ENCODE measurements at regions not wholly inside any gene's neighbourhood (a gene's known extent, or its start where the extent isn't known, plus 50 kb on each side); places are given as distances from the start of the nearest gene placed in this dataset.
A peak's percentile ranks its signal among the peaks of the same experiment; 100 is the strongest.
"Not testable (repeated sequence)": the region's sequence is repeated elsewhere in the genome, so short reads cannot be mapped to it uniquely, and the experiment has no call there.

DNA sequence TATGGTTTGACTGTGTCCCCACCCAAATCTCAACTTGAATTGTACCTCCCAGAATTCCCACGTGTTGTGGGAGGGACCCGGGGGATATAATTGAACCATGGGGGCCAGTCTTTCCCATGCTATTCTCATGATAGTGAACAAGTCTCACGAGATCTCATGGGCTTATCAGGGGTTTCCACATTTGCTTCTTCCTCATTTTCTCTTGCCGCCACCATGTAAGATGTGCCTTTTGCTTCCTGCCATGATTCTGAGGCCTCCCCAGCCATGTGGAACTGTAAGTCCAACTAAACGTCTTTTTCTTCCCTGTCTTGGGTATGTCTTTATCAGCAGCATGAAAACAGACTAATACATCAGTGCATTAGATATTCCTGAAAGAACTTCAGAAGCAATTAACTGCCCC lies 177.7 kb upstream of the PRSS58 start:
- not testable (repeated sequence) for DNase-seq

DNA sequence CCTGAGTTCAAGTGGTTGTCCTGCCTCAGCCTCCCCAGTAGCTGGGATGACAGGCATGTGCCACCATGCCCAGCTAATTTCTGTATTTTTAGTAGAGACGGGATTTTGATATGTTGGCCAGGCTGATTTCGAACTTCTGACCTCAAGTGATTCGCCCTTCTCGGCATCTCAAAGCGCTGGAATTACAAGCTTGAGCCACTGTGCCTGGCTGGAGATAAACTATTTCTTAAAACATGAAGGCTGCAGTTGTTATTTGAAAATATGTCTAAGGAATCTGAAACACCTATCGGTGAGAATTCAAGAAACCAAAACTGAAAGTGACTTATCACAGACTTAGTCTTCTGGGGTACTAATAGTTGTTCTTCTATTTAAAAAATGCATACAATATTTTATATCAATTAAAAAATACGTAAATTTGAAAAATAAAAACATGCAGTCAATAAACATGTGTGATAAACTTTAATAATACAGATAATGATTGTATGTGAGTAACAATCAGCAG lies 176.9 kb upstream of the PRSS58 start:
- no peak for DNase-seq

DNA sequence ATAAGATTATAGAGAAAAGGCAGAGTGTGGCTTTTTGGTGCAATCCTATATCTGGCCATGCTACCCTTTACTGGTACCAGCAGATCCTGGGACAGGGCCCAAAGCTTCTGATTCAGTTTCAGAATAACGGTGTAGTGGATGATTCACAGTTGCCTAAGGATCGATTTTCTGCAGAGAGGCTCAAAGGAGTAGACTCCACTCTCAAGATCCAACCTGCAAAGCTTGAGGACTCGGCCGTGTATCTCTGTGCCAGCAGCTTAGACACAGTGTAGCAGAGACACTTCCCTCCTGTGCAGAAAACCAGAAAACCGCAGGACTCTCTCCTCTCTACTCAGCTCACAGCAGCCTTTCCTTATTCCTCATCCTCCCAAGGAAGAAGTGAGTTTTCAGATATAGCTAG lies 176.3 kb upstream of the PRSS58 start:
- not testable (repeated sequence) for DNase-seq

DNA sequence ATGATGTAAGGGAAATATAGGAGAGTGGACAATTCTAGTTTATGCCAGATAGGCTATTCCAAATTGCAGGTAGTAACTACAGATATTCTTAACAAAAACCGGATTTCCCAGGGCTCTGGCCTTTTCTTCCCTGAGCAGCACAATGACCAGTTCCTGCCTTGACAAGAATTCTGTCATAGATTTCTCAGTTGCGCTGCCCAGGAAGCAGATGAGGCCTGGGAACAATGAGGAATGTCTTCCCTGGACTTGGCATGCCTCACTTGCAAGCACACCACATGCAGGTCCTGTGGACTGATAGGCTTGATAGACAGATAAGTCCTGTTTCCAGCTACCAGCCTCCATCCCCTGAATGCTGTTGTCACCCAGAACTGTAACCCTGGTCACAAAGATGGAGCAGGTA lies 174.5 kb upstream of the PRSS58 start:
- DNase-seq = no peak

DNA sequence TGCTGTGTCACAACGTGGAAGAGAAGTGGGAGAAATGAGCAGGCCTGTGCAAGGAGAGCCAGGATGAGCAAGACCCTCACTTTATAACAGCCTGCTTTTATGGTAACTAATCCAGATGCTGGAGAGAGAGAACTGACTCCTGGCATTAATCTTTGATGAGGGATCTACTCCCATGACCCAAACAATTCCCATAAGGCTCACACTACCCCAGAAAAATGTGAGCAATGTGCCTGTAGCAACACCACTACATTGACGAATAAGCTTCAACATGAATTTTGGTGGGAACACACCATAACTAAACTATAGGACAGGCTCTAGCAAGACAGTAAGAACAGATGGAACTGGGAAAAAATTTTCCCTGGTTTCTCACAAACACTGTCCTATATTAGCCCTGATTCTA lies 173.6 kb upstream of the PRSS58 start:
- no peak for DNase-seq

DNA sequence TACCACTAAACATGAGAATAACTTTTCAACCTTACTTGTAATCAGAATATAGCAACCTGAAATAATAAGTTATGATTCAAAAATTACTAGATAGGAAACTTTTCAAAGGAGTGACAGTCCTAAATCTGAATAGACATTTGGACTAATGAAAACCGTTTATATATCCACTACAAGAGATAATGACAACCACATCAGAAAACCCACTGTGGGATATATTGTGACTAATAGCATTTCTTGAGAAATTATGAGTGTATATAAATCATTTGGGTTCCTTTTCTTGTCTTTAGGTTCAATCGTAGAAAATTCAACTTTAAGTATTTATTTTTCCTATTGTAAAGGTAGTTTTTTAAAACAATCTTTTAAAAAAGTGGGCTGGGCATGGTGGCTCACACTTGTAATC lies 170.2 kb upstream of the PRSS58 start:
- DNase-seq = no peak

DNA sequence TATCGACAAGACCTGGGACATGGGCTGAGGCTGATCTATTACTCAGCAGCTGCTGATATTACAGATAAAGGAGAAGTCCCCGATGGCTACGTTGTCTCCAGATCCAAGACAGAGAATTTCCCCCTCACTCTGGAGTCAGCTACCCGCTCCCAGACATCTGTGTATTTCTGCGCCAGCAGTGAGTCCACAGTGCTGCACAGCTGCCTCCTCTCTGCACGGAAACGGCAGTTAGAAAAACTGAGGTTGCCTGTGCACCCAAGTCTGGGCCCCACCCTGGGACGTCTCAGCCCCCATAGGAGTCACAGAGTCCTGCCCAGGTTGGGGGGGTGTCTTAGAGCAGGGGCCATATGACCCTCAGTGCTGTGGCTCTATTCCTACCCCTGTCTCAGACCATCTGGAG lies 167.4 kb upstream of the PRSS58 start:
- DNase-seq = no peak

DNA sequence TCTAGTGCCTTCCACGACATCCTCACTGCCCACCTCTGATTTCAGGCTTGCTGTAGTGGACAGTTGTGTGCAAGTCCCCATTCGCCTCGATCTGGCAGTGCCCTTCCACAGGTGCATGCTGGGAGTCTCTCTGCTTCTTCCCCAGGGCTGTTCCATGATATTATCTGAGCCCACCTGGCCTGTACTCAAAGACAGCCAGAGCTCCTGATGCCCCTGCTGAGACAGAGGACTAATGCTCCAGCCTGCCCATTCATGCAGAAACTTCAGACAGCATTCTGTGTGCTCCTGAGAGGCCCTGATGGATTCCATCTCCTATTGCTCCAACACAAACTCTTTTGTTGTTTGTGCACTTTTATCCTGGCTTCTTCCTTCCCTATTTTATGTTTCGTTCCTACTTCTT lies 164.8 kb upstream of the PRSS58 start:
- no peak for DNase-seq

DNA sequence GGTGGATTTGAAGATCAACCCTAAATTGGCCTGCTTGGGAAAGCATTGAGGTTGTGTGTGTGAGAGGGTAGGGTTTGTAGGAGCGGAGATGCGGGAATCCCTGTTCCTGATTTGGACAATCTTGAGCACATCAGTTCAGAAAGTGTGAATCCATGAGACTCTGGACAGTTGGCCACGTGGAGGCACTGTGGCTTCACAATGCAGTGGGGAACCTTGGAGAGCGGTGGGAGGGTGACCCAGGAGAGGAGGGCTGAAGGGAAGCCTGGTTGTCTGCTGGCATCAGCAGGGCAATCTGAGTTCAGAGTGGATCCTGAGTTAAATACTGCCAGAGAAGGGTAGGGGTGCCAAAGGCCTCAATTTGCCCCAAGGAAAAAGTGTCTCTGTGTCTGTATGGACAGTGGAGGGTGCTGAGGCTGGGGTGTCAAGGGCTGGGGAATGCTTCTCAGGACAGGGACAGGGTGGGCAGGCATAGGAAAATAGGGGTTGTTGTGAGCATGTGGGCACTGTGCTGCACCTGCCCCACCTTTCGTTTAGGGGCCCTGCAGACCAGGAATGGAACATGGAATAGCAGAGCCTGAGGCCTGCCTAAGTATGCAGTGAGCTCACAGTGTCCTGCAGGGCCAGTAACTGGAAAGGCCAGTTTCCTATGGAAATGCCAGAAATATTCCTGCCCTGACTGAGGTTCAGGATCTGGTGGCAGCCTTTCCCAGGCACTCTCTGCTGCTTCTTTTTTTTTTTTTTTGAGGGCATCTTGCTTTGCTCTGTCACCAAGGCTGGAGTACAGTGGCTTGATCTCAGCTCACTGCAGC lies 162.9 kb upstream of the PRSS58 start:
- no peak for DNase-seq

DNA sequence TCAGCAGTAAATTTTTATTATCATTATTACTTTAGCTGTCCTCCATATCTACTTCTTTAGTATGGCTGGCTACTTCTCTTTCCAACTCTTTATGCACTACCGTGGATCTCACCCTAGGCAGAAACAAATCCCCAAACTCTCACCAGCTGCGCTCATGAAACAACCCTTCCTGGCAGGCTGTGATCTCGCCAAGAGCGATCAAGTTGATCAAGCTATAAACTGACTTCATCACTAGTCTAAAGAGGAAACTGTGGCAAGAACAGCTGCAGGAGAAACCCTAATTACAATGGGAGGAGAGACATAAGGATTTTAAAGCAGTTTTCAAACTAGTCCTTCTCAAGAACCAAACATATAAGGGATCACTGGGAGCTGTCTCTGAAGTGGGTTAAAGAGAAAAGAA lies 160.5 kb upstream of the PRSS58 start:
- no peak for DNase-seq

DNA sequence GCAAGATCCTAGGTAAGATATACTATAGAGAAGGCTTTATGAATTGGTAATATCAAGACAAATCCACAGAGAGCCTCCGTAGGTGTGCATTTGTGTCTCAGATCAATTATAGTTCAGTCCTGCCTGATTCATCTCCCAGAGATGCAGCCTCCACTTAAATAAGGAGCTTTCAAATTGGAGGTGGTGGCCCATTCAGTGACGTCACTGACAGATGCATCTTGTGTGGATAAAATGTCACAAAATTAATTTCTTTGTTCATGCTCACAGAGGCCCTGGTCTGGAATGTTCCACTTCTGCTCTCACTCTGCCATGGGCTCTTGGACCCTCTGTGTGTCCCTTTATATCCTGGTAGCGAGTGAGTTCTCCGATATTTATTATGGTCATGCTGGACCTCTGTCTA lies 157.1 kb upstream of the PRSS58 start:
- no peak for DNase-seq

DNA sequence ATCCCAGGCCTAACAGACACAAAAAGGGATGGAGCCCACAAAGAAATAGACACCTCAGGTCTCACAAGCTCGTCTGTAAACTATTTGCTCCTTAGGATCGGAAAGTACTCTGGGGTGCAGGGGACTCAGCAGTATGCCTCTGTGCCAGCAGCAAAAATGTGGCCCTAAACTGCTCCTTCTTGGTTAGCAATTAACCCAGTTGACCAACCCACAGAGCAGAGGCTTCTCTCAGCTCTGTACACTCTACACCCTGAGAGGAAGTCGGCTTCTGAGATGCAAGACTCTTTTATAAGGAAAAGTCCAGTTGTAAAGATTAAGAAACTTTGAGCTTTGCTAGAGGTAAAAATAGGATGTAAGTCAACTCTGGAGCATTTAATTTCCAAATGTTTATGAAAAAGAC lies 156.3 kb upstream of the PRSS58 start:
- no peak for DNase-seq

DNA sequence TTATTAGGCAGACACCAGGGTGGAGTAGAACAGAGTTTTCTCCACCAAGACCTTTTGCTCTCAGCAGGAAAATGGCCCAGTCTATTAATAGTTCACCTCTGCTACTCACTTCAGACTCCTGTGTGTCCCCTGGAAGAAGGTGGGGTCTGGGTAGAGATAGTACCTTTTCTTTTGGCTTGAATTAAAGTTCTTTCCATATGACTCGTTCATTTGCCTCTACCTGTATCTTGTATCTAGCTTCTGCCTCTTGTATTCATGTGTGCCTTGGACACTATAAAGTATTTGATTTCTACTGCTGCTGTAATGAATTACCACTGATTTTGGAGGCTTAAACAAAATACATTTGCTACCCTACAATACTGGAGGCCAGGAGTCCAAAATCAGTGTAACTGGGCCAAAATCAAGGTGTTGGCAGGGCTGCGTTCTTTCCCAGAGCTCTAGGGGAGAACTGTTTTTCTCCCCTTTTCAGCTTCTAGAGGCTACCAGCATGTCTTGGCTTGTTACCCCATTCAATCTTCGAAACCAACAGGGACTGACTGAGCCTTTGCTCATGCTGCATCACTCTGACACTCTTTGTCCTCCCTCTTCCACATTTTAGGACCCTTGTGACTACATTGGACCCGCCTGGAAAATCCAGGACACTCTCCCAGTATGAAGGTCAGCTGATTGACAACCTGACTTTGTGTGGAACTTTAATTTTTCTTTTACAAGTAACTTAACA lies 155.6 kb upstream of the PRSS58 start:
- DNase-seq = no peak

DNA sequence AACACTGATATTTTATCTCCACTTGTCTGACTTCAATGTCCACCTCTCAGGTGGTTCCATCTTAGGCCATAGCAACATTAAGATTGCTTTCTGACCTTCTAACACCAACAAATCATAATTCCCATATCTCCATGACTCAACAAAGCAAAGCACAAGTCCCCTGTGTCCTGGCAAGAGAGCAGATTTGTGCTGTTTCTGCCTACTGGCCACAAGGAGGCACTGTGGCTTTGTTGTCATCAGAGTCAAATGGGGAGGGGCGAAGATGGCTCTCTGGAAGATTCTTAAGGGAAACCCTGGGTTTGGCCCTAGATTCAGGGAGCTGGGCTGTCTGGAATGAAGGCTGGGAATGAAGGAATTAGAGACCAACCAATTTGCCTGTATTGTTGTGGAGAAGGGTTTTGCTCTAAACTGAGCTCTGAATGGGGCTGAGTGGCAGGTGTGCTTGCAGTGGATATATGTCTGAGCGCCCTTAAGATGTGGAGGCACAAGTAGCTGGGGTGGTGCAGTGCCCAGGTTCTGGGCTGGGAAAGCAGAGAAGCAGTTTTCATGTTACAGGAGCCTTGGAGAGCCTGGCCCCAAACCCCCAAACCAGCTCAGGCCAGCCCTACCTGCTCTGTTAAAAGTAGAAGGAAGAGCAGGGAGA lies 154.8 kb upstream of the PRSS58 start:
- DNase-seq = peak; percentile 43

DNA sequence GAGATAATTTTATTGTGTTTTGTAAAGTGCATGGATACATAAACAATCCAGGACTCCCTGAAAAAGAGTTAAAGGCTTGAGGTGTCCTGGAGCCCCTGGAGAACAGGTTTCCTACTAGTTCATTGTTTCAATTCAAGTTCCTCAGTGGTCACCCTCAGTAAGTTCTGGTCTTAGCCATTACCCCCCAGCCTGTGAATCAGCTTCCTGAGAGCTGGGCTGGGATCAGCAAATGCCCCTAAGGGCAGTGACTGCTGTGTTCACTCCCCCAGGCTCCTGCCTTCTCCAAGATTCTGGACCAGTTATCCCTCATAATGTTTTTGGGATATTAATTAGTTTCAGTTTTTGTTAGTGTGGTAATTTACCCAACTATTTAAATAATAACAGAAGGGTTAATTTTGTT lies 151.6 kb upstream of the PRSS58 start:
- no peak for DNase-seq

DNA sequence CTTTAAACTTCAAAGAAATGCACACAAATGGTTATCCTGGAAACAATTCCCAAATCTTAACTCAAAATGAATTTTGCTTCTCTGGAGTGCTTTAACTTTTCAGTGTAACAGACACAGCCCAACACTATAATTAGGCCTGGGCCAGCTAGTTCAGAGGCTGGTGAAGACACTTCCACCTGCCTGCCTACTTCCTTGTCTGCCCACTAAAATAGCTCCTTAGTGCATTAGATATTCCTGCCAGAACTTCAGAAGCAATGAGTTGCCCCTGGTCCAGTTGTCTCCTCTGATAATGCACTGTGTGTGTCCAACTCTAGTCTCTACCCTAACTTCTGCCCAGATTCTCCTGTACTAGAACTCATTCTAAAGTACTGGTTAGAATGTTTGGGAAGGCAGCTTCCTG lies 150.9 kb upstream of the PRSS58 start:
- DNase-seq = no peak

DNA sequence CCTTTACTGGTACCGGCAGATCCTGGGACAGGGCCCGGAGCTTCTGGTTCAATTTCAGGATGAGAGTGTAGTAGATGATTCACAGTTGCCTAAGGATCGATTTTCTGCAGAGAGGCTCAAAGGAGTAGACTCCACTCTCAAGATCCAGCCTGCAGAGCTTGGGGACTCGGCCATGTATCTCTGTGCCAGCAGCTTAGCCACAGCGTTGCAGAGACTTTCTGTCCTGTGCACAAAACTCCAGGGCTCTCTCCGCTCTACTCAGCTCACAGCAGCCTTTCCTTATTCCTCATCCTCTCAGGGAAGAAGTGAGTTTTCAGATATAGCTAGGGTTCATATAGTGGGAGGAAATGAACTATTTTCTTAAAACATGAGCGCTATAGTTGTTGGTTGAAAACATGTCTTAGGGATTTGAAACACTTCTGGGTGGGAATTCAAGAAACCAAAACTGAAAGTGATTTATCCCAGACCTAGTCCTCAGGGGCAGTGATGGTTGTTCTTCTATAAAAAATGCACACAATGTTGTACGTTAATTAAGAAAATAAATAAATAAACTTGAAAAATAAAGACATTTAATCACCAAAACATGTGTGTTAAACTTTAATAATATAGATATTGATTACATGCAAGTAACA lies 150.2 kb upstream of the PRSS58 start:
- DNase-seq = no peak

DNA sequence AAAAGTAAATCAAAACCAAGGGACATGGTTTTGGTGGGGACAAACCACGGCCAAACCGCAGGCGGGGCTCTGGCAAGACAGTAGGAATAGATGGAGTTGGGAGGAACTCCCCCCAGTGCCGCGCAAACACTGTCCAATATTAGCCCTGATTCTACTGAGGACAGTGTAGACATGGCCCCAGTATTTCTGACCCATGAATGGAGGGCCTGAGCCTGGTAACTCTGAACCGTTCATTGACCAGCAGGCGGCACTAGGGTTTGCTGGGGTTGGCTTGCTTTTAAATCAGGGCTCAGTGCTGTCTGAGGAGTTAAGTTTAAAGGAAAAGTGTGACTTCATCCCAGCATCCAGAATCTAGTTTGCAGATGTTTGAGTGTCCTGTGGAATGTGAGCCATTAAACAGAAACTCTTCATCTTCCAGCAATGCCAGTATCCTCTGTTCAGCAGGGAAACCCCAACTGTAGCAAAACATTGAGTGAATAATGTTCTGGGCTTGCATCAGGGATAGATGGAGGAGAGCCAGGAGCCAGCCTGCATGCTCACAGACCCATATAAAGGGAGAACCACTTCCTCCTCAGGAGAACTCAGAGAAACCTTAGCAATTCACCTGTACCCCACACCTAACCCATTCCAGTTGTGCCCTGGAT lies 147.4 kb upstream of the PRSS58 start:
- no peak for DNase-seq

DNA sequence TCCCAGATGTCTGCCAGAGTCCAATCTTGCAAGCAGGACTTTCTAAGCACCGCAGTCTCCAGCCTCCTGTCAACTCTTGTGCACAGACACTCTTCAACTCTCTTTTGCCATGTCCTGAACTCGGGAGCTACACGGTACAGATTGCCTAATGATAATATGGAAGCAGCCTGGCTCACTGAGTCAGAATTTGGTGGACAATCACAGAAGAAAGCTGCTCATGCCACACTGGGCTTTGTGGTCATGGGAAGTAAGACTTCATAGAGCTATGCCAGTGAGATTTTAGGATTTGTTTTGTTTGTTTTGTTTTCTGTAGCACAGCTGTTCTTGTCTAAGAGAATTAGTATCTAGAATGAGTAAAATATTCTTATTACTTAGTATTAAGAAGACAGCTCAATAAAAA lies 144.1 kb upstream of the PRSS58 start:
- DNase-seq = no peak

DNA sequence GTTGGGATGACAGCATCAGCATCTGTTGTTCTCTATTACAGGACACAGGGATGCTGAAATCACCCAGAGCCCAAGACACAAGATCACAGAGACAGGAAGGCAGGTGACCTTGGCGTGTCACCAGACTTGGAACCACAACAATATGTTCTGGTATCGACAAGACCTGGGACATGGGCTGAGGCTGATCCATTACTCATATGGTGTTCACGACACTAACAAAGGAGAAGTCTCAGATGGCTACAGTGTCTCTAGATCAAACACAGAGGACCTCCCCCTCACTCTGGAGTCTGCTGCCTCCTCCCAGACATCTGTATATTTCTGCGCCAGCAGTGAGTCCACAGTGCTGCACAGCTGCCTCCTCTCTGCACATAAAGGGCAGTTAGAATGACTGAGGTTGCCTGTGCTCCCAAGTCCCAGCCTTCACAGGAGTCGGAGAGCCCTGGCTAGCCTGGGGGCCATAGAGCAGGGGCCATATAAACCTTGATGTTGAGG lies 142.2 kb upstream of the PRSS58 start:
- no peak for DNase-seq

DNA sequence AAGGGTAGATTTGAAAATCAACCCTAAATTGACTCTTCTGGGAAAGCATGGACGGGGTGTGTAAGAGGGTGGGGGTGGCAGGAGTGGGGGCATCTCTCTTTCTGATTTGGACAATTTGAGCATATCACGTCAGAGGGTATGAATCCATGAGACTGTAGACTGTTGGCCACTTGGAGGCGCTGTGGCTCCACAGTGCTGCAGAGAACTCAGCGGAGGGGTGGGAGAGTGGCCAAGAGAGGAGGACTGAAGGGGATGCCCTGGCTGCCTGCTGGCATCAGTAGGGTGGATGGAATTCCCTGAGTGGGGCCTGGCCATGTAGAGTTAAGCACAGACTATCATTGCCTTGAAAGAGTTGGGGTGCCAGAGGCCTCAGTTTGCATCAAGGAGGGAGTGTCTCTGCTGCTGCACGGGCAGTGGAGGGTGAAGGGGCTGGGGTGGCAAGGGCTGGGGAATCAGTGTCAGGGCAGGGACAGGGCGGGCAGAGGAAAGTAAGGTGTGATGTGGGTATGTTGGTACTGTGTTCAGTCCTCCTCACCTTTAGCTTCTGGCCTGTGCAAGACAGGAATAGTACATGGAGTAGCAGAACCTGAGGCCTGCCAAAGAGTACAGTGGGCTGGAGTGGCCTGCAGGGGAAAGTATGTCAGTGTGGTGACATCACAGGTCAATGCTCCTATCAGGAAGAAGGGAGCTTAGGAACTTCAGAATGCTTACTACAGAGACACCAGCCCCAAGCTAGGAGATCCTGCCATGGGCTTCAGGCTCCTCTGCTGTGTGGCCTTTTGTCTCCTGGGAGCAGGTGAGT lies 133.5 kb upstream of the PRSS58 start:
- peak; percentile 41 for DNase-seq

DNA sequence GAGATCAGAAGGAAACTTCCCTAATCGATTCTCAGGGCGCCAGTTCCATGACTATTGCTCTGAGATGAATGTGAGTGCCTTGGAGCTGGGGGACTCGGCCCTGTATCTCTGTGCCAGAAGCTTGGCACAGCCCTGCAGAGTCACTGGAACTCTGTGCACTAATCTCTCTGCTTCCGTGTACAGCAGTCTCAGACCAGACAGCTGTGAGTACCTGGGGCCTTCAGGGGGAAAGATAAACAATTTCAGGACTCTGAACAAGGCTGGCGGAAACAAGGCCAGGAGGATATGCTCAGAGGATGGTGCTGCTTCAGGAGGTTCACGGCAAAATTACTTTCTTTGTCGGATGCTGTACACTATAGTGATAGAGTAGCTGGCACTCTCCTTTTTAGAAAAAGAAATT lies 131.7 kb upstream of the PRSS58 start:
- DNase-seq = no peak
